ENCODE measurements at regions not wholly inside any gene's neighbourhood (a gene's known extent, or its start where the extent isn't known, plus 50 kb on each side); places are given as distances from the start of the nearest gene placed in this dataset.

DNA sequence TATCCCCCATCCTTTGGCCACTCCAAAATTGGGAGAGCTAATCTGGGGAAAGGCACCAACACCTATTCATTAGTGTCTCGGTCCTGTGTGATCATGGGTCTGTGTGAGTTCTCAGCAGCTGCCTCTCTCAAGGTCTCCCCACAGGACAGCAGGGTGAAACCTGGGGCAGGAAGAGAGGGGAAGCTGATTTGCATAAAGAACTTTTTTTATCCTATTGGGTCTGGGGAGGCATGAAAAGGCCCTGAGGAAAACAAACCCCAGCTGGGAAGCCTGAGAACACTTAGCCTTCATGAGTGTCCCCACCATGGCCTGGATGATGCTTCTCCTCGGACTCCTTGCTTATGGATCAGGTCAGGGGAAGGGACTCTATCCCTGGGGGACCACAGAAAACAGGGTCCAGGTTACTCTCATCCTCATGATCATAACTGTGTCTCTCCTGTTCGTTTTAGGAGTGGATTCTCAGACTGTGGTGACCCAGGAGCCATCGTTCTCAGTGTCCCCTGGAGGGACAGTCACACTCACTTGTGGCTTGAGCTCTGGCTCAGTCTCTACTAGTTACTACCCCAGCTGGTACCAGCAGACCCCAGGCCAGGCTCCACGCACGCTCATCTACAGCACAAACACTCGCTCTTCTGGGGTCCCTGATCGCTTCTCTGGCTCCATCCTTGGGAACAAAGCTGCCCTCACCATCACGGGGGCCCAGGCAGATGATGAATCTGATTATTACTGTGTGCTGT is 116.0 kb upstream of the TOP3B start:
- no peaks in the 10 kb centered on the region for H3K4me1 ChIP-seq
- ATAC-seq: no peak

DNA sequence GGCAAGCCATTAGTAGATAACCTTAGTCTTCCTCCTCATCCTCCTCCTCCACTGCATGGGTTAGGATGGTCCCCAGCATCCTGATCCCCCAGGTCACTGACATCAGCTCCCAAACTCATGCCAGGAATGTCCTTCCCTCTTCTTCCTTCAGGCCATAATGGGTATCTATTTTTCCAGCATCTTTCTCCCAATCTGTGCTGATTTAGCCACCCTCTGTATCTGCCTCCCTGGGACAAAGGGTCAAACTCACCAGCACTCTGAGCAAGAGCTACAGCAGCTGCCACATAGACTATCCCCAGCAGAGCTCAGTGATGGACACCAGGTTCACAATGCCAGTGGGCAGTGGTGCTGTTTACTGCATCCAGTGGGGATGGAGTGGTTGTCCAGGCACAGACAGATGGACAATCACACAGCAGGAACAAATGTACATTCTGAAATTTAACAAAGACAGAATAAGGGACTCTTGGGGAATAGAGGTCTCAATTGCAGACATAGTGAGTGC is 115.2 kb upstream of the TOP3B start:
- H3K4me3 ChIP-seq: no peak overlapping the region
- no peaks in the 10 kb centered on the region for H3K36me3 ChIP-seq
- TF ChIP-seq, protein P1, sequence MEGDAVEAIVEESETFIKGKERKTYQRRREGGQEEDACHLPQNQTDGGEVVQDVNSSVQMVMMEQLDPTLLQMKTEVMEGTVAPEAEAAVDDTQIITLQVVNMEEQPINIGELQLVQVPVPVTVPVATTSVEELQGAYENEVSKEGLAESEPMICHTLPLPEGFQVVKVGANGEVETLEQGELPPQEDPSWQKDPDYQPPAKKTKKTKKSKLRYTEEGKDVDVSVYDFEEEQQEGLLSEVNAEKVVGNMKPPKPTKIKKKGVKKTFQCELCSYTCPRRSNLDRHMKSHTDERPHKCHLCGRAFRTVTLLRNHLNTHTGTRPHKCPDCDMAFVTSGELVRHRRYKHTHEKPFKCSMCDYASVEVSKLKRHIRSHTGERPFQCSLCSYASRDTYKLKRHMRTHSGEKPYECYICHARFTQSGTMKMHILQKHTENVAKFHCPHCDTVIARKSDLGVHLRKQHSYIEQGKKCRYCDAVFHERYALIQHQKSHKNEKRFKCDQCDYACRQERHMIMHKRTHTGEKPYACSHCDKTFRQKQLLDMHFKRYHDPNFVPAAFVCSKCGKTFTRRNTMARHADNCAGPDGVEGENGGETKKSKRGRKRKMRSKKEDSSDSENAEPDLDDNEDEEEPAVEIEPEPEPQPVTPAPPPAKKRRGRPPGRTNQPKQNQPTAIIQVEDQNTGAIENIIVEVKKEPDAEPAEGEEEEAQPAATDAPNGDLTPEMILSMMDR (IDR thresholded peaks at IDR 0.05): no peak
- TF ChIP-seq POLR2A (IDR thresholded peaks at IDR 0.05): no peak
- ATAC-seq (no peak), DNase-seq (no peak)
- H3K27ac ChIP-seq: no peak overlapping the region
- intact Hi-C loops (cut with DNase I): no loop called here
- no peaks in the 10 kb centered on the region for H3K27me3 ChIP-seq
- no peaks in the 10 kb centered on the region for H3K4me1 ChIP-seq
- H3K9me3 ChIP-seq: no peaks in the 10 kb centered on the region

More for the DNA sequence above, 116.0 kb upstream of the TOP3B start:
- WGBS (ENCODE audit: insufficient coverage, low coverage, low lambda C conversion rate, missing lambda C conversion rate): 77% methylated on average over 7 of the region's 9 CpGs
- DNase-seq: no peak
- intact Hi-C loops (cut with DNase I): no loop called here
- no peak overlapping the region for H3K27ac ChIP-seq
- H3K36me3 ChIP-seq: no peaks in the 10 kb centered on the region
- TF ChIP-seq POLR2A (IDR thresholded peaks at IDR 0.05): no peak
- TF ChIP-seq, protein P1 (IDR thresholded peaks at IDR 0.05): no peak
- H3K4me3 ChIP-seq: no peak overlapping the region
- no peaks in the 10 kb centered on the region for H3K9me3 ChIP-seq
- H3K27me3 ChIP-seq: no peaks in the 10 kb centered on the region

DNA sequence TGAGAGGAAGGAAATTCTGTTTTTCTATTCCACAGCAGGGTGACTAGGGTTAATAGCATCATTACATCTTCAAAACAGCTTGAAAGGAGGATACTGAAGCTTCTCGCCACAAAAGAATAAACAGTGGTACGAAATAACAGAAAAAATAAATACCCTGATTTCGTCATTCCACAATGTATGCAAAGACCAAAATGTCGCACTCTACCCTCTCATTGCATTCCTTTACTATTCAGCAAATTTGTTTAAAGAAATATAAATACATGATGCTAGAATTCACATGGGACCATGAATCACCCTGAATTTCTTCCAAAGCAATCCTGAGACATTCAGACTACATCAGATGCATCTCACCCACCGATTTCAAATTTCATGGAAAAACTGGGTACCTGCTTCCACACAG is 112.3 kb upstream of the TOP3B start:
- H3K4me1 ChIP-seq: no peaks in the 10 kb centered on the region
- H3K27me3 ChIP-seq: no peaks in the 10 kb centered on the region
- TF ChIP-seq POLR2A (IDR thresholded peaks at IDR 0.05): no peak
- DNase-seq (no peak), ATAC-seq (no peak)
- H3K9me3 ChIP-seq: no peaks in the 10 kb centered on the region
- intact Hi-C loops (cut with DNase I): no loop called here
- WGBS (ENCODE audit: insufficient coverage, low coverage, low lambda C conversion rate, missing lambda C conversion rate): 92% methylated on average over 5 of the region's 5 CpGs
- H3K36me3 ChIP-seq: no peaks in the 10 kb centered on the region
- H3K4me3 ChIP-seq: no peak overlapping the region
- H3K27ac ChIP-seq: no peak overlapping the region

DNA sequence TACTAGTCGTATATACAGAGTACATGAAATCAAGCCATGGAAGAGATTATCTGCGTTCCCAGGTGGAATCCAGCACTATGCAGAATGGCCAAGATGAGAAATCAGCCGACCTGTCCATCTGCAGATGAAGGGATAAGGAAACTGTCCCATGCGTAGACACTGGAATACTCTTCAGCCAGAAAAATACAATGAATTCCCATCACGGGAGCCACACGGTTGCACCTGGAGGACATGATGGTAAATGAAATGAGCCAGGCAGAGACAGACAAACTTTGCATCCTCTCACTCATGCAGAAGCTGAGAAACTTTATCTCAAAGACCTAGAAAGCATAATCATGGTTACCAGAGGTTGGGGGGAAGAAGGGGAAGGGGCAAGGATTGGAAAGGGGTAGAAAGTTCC is 111.9 kb upstream of the TOP3B start:
- no peak overlapping the region for H3K4me3 ChIP-seq
- H3K27ac ChIP-seq: no peak overlapping the region
- no peaks in the 10 kb centered on the region for H3K36me3 ChIP-seq
- H3K9me3 ChIP-seq: no peaks in the 10 kb centered on the region
- 79% methylated on average over 6 of the region's 6 CpGs for WGBS (ENCODE audit: insufficient coverage, low coverage, low lambda C conversion rate, missing lambda C conversion rate)
- ATAC-seq (no peak), DNase-seq (no peak)
- H3K4me1 ChIP-seq: peaks cover 0 to 1% (median 0%) of the 10 kb centered on the region in 4 donors
- TF ChIP-seq, protein P1 (IDR thresholded peaks at IDR 0.05): no peak
- no peak for TF ChIP-seq POLR2A (IDR thresholded peaks at IDR 0.05)
- no peaks in the 10 kb centered on the region for H3K27me3 ChIP-seq
- intact Hi-C loops (cut with DNase I): no loop called here

DNA sequence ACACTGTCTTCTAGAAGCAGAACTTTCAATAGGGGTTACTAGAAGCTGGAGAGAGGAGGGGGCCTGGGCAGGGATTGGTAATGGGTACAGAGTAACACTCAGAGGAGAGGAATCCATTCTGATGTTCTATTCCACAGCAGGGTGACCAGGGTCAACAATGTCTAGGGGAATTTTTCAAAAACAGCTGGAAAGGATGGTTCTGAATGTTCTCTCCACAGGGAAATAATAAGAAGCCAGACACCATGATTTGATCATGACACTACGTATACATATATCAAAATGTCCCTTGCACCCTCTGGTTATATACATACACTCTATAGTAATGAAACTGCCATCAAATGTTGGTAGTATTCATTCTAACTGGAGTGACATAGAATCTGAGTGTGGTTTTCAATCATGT is 111.2 kb upstream of the TOP3B start:
- DNase-seq: no peak
- H3K4me1 ChIP-seq: peaks cover 0 to 9% (median under 1%) of the 10 kb centered on the region in 4 donors
- no CpG with 5 or more reads among the region's 1 CpG for WGBS (ENCODE audit: insufficient coverage, low coverage, low lambda C conversion rate, missing lambda C conversion rate)
- H3K27ac ChIP-seq: no peak overlapping the region
- no peak overlapping the region for H3K4me3 ChIP-seq
- intact Hi-C loops (cut with DNase I): no loop called here
- ATAC-seq: no peak
- H3K36me3 ChIP-seq: no peaks in the 10 kb centered on the region
- H3K27me3 ChIP-seq: no peaks in the 10 kb centered on the region
- no peaks in the 10 kb centered on the region for H3K9me3 ChIP-seq
- TF ChIP-seq POLR2A (IDR thresholded peaks at IDR 0.05): no peak
- TF ChIP-seq, protein P1 (IDR thresholded peaks at IDR 0.05): no peak

Measured in right lobe of liver (tissue), 6 donors.